Stimulated activated CD8-positive, alpha-beta memory T cell treated with anti-CD3 and anti-CD28 coated beads, Interleukin-7, amount 100 ng/mL, for 4 hours (primary cell): ENCODE measurements at regions not wholly inside any gene's neighbourhood (a gene's known extent, or its start where the extent isn't known, plus 50 kb on each side); places are given as distances from the start of the nearest gene placed in this dataset.
"Not testable (repeated sequence)": the region's sequence is repeated elsewhere in the genome, so short reads cannot be mapped to it uniquely, and the experiment has no call there.

Experiments used
- DNase-seq, 2 donors: peaks; one replicate each; pipeline ENCODE4 v3.0.0-alpha.2; 2020; ENCODE audit warnings: low read depth in 2 of 2

DNA sequence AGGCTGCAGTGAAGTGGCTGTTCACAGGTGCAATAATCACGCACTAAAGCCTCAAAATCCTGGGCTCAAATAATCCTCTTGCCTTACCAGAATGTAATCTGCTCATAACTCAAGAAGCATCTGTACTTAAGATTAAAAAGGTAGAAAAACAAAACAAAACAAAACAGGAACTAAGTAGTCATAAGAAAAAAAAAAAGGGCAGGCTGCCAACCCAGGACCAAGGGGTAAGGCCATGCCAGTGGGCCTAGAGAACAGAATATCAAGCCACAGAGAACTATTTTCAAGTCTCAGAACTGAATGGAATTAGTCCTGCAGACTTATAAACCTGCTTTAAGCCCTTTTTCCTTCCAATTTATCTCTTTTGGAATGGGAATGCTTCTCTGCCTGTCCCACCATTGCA is 64.8 kb upstream of the TBC1D3K start:
- DNase-seq, result no peak

DNA sequence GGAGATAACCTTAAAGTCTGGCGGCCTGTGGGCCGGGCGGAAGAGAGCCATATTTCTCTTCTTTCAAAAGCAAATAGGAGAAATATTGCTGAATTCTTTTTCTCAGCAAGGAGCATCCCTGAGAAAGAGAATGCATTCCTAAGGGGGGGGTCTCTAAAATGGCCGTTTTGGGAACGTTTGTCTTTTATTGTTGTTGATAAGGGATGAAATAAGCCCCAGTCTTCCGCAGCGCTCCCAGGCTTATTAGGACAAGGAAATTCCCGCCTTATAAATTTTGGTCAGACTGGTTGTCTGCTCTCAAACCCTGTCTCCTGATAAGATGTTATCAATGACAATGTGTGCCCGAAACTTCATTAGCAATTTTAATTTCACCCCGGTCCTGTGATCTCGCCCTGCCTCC is 65.8 kb upstream of the TBC1D3K start:
- DNase-seq, result not testable (repeated sequence)

DNA sequence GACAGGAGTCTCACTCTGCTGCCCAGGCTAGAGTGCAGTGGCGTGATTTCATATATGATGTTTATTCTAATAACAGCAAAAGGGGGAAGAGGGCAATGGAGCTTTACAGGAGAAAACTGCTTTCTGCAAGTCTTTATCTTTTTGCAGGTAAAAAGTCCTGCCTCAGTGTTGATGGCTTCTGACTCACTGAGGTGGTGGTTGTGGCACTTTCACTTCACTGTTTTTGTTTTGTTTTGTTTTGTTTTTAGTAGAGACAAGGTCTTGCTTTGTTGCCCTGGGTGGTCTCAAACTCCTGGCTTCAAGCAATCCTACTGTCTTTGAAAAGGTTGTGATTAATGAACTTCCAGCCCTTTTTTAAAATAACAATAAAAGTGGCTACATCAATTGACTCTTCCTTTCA is 68.0 kb upstream of the TBC1D3K start:
- no peak for DNase-seq

DNA sequence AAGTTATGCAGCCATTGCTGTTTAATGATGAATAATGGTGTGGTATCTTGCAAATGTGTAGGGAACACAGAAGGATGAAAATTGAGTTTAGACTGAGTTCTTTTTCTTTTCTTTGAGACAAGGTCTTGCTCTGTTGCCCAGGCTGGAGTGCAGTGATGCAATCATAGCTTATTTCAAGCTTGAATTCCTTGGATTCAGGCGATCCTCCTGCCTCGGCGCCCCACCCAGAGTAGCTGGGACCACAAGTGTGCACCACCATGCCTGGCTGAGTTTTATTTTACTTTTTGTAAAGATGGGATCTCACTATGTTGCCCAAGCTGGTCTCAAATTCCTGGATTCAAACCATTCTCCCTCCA is 74.6 kb upstream of the TBC1D3K start:
- DNase-seq, result no peak

DNA sequence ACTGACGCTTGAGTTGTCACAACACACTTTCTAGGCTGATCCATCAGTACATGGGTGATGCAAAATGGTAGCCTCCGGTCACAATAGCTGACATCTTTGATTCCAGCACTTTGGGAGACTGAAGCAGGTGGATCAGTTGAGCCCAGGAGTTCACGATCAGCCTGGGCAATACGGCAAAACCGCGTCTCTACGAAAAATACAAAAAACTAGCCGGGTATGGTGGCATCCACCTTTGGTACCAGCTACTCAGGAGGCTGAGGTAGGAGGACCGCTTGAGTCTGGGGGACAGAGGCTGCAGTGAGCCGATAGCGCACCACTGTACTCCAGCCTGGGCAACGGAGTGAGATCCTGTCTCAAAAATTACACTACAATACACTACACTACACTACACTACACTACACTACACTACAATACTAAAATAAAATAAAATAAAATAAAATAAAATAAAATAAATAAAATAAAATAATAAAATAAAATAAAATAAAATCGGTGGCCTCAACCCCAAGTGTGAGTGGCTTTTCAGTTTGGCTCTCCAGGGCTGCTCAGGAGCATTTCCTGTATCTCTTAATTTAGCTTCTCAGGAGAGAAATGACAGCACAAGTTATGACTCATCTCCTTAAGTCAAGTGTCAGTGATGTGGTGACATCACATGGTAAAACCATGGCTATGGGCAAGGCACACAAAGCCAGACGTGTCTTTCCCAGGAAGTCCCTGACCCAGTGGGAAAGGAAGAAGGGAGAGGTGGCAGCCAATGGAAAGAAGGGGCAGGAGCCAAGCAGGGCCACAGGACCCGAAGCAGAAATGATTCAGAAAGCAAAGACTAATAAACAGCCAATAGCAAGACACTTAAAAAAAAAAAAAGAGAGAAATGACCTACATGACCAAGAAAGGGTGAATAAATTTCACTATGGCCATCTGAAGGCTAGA is 75.3 kb upstream of the TBC1D3K start:
- no peak for DNase-seq

DNA sequence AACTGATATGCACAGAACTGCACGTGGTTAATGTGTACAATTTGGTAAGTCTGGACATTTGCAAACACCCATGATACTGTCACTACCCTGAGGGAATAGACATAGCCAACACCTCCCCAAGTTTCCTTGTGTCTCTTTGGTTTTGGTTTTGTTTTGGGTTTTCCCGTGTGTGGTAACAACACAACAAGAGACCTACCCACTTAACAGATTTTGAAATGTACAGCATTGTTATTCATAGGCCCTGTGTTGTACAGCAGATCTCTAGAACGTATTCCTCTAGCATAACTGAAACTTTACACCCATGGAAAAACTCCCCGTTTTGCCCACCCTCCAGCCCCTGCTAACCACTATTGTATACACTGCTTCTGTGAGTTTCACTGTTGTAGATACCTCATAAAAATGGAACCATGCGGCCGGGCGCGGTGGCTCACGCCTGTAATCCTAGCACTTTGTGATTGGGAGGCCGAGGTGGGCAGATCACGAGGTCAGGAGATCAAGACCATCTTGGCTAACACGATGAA is 76.3 kb upstream of the TBC1D3K start:
- no peak for DNase-seq

DNA sequence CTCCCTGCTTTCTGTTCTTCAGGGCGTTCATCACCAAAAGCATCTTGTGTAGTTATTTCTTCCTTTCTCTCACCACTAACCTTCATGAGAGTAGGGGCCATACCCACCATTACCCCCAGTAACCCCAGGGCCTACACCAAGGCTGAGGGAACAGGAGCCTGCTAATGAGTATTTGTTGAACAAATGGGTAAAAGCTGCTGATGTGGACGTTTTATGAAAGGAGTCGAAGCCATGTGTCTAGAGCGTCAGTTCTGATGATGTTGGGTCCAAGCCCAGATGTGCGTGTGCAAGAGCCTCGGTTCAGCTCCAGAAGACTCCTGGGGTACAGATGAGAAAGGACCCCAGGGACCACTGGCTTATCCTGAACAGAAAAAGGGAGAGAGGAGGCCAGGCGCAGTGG is 77.1 kb upstream of the TBC1D3K start:
- no peak for DNase-seq

DNA sequence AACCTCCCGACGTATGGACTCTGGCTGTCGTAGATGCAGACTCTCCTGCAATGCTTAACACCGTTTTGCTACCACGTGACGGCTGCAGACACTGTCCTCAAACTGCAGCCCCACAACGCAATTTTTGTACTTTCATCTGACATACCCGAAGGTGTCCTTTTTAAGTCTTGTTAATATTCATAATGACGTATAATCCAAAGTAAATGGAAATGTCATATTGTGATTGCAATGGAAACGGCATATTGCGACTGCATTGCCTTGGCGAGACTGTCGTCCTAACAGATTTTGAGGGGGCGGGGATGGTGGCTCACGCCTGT is 79.3 kb upstream of the TBC1D3K start:
- DNase-seq, result no peak

DNA sequence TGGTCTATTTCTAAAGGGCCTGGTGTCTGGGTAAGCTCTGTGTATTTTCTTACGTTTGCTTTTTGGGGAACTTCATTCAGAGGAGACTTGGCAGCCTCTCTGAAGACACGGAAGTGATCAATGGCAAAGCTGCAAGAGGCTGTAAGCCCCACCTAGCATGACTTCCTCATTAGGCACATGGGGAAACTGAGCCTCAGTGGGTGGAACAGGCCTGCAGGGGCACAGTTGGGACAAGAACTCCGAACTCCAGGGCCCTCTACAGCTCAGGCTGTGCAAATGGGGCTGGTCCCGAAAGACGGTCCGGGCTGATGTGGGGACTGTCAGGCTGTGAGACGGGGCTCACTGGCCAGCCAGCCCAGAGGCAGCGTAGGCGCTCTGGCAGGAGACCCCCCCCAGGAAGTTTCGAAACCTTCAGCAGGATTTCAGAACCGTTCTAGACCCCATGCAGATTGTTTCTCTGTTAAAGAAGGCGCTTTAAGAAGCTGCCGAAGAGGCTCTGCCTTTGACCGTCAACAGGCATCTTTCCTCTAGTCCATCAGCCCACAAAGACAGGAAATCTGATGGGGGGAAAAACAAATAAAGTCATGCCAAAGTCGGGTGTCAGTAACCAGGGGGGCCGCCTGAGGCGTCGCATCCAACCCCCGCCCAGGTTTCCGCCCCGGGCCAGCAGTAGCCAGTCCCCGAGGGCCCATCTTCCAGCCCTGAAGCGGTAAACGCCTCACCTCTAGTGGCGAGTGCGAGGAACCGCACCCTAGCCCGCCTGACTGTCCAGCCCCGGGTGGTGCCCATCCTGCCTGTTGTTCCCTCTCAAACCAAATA is 79.8 kb upstream of the TBC1D3K start:
- peak; percentile 17 to 22 for DNase-seq

DNA sequence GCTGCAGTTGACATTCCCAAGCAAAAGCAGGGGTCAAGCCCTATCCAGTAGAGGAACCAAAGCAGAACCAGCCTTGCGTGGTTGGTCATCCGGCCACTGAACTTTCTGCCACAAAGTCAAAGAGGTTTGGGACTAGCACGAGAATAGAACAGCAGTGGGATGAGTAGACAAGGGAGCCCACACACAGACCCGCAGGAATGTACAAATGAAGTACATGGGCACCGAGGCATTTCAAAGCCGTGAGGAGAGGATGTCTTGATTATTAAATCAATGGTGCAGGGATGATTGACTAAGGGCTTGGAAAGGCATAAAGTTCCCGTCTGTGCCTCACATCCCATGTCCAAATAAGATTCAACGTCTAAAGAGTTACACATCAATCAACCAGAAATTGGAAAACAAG is 81.8 kb upstream of the TBC1D3K start:
- DNase-seq, result no peak

DNA sequence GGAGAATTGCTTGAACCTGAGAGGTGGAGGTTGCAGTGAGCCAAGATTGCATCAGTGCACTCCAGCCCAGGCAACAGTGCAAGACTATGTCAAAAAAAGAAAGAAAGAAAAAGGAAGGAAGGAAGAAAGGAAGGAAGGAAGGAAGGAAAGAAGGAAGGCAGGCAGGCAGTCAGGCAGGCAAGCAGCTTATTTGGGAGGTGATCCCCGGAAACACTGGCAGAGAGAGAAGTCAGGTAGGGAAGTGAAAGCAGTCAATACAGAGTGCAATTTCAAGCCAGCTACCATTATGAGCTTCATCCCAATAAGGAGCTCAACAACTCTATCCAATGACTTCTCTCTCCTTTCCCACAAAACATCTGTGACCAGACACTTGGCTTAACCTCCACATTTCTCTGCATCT is 83.0 kb upstream of the TBC1D3K start:
- no peak for DNase-seq

DNA sequence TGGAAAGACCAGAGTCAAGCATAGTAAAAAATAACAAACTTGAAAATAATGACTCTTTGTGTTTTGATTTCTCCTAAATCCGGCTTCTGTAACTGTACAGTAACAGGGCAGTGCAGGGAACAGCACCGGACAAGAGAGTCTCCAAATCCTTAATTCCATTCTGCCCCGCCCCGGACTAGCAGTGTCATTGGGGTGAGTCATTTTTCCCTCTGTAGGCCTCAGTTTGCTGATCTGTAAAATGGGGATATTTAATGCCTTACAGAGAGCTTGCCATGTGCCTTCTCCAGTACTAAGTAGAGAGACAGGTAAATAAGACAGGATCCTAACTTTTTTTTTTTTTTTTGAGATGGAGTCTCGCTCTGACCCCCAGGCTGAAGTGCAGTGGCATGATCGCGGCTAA is 83.6 kb upstream of the TBC1D3K start:
- DNase-seq, result no peak

DNA sequence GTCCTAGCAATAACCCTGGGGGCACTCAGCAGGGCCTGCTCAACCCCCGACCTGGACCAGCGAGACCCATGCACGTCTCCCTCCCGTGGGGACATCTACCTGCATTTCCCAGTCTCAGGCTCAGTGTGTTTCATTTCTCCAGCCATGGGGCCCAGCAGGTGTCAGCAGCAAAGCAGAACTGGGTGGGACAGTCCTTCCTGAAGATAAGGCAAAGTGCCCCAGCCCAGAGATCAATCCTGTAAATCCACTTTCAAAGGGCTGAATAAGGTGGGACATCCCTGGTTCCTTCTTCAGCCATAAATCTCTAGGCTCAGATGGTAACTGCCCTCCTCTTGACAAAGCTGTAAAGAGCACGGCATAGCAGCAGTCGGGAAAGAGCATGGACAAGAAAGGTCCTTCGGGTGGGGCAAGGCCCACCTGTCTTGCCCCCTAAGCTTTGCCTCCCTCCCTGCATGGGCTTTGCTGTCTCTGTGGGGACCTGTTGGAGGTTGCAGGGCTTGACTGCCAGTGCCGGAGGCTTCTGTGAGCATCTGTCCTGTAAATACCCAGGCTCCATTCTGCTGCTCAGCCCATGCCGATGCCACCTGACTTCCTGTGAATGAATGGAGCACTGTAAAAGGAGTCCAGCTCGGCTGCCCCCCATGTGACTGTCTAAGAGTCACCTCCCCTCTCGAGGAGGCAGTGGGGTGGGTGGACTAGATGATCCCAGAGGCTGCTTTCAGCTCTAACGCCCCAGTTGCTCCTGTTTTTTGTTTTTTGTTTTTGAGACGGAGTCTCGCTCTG is 84.8 kb upstream of the TBC1D3K start:
- no peak for DNase-seq

DNA sequence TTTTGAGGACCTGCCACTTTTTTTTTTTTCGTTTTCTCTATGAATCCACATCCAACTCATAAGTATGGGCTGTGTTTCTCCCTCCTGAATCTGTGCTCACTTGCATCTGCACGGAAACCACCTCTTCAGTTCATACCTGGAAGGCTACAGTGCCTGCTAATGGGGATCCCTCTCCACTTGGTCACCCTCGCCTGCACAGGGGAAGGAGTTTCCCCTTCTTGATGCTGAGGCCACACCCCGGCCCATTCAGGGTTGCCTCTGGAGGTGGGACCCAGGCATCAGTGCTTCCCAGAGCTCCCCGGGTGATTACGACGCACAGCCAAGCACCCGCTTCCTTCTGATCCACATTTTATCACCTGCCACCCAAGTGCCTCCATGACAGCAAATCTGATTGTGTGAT is 85.9 kb upstream of the TBC1D3K start:
- no peak for DNase-seq

DNA sequence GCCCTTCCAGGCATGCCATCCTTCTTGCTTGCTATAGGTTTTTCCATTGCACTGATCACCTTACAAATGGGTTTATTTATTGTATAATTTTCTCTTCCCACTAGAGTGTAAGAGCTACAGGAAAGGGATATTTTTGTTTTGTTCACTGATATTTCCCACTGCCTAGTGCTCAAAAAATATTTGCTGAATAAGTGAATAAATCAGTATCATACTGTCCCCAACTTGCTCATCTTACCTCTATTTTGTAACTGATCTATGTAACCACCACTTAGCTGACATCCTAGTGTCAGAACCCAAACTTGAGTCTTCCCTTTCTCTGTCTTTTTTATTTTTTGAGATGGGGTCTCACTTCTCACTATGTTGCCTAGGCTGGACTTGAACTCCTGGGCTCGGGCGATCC is 87.6 kb upstream of the TBC1D3K start:
- DNase-seq, result no peak

DNA sequence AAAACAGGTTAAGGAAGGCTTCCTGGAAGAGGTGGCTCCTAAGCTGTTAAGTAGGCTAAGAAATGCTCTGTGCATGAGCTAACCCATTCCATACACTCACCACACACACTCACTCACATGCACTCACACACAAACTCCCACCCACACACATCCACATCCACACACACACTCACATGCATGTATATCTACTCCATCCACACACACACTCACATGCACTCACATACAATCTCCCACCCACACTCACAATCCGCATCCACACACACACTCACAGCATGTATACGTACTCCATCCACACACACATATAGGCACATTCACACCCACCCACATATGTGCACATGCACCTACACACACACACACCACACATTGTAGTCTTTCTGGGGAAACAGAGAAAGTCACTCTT is 89.3 kb upstream of the HNF1B start:
- no peak for DNase-seq

DNA sequence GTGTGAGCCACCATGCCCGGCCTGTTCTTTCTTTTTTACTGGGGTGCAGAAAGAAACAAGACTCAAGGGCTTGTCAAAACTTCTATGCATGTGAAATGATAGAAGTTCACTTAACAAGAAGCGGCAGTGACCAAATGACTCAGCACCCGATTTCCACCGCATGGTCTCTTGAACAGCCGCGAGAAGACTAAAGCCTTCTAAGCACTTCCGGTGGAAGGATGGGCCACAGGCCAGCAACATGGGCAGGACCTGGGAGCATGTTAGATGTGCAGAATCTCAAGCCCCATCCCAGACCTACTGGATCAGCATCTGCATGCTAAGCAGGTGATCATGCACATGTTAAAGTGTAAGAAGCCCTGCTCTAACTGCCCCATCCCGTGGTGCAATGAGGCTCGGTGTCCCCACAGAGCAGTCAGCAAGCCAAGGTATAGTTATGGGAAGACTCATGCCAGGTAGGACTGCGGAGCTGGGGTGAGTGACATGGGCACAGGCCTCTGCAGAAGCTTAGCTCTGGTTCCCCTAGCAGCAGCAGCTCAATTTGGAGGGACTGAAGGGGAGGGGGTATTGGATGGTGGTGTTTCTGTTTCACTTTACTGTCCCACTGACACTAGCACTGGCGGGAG is 88.5 kb upstream of the HNF1B start:
- DNase-seq, result no peak

DNA sequence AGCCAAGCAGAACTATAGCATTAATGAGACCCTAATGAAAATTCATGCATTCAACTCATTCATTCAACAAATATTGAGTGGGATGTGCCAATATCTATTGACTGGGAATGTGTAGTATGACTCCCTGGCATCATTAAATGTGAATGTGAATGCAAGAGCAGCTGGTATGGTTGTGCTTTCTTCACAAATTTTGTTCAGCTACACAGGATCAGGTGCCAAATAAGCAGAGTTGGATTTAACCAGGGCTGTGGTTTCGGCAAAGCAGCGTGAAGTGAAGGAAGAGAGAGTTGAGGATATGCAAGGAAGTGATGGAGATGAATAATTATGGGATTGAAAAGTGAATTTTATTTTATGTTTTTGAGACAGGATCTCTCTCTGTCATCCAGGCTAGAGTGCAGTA is 87.1 kb upstream of the HNF1B start:
- DNase-seq, result no peak

DNA sequence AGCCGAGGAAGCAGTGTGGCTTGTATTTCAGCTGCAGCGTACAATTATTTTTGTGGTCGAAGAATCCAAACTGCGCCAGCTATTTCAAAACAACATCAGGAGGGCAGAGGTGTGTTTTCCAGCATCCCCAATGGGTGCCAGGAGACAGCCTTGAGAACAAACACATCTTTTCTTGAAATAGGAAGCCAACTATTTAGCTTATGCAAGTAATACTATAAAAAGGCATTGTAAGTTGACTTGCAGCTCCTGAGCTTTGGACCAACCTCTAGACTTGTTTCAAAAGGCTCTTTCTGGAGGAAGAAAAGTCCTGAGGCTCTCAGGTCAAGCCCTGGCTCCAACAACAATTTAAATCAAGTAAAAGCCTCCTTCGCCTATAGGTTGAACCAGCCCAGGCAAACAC is 86.6 kb upstream of the HNF1B start:
- no peak for DNase-seq

DNA sequence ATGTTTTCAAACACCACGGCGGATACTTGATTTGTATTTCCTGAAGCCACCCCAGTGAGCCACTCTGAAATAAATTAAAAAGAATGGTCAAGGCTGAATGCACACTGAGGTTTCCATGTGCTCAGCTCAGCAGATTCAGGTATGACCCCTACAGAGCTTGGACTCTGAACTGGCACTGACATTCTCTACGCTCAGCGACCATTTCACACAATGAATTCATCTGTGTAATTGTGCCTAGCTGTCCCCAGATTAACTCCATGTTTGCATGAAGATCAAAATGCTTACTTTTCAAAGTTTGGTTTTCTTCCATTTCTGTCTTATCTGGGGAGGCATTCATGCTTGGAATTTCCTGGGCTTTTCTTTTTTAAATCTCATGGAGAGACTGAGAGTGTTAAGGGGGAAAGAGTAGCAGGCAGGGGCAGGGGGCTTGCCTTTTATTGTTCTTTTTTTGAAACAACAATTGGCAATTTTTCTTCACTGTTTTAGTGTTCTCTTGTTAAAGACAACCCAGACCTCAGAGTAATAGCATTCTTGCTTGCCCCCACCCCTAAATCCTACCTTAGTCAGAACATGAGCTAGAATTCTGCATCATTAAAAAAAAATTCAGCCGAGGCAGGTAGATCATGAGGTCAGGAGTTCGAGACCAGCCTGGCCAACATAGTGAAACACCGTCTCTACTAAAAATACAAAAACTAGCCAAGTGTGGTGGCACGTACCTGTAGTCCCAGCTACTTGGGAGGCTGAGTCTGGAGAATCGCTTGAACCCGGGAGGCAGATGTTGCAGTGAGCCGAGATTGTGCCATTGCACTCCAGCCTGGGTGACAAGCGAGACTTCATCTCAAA is 85.5 kb upstream of the HNF1B start:
- DNase-seq, result no peak

DNA sequence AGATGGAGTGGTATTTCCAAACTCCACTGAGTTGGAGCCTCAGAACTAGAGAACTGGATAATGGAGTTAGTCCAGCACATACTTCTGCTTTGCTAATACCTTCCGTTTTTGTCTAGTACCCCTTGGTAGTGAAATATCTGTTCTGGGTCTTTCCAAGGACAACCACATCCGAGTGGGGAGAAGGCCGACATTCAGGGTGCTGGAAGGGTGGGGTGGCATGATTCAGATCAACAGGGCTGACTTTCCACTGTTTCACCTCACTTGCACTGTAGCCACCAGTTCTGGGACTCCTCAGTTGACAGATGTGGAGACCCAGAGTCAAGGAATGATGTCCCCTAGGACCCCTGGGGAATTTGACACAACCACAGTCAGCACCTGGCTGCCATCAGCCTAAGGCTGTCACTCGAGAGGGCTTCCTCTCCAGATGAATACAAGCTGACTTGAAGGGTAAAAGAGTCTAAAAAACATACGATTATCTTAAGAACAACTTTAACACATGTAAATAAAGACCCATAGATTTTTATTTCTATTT is 84.8 kb upstream of the HNF1B start:
- DNase-seq, result no peak
